ENCODE measurements at regions not wholly inside any gene's neighbourhood (a gene's known extent, or its start where the extent isn't known, plus 50 kb on each side); places are given as distances from the start of the nearest gene placed in this dataset.
"Not testable (repeated sequence)": the region's sequence is repeated elsewhere in the genome, so short reads cannot be mapped to it uniquely, and the experiment has no call there.

DNA sequence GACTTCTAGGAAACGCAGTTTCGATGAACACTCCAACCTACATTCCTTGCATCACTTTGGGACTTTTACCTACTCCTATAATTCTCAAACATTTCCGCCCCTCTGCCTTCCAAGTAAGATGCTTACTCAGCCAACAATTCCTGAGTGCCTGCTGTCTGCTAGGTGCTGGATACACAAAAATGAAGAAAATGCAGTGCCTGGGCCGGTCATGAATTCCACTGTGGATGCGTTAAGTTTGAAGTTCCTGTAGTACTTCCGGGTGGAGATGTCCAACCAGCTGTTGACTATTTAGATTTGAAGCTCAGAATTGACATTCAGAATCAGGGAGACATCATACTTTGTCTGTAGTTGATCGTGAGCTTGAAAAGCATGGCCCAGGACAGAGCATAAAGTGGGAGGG is 89.2 kb downstream of the LYZL1 start:
- TF ChIP-seq, protein P1, sequence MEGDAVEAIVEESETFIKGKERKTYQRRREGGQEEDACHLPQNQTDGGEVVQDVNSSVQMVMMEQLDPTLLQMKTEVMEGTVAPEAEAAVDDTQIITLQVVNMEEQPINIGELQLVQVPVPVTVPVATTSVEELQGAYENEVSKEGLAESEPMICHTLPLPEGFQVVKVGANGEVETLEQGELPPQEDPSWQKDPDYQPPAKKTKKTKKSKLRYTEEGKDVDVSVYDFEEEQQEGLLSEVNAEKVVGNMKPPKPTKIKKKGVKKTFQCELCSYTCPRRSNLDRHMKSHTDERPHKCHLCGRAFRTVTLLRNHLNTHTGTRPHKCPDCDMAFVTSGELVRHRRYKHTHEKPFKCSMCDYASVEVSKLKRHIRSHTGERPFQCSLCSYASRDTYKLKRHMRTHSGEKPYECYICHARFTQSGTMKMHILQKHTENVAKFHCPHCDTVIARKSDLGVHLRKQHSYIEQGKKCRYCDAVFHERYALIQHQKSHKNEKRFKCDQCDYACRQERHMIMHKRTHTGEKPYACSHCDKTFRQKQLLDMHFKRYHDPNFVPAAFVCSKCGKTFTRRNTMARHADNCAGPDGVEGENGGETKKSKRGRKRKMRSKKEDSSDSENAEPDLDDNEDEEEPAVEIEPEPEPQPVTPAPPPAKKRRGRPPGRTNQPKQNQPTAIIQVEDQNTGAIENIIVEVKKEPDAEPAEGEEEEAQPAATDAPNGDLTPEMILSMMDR (IDR thresholded peaks at IDR 0.05; ENCODE audit: insufficient read depth, low read depth, low read length, missing control alignments), result no peak
- H3K4me3 ChIP-seq (ENCODE audit: low read length), result no peak overlapping the region
- DNase-seq (ENCODE audit: low read depth), result no peak

DNA sequence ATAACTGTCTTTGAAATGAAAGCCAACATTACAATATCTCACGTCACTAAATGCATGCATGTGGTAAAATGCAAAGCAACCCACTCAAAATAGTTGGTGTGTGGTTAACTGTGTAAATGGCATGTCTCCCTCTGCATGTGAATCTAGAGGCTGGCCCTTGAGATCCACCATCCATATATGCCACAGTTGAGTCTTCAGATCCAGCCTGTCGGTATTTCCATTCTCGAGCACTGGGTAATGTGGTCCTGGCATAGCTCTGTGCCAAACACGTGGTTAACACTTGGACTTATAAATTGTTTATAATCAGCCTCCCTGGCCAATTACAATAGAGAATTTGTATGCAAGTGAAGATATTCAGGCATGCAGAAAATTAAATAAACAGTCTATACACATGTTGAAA is 90.3 kb downstream of the LYZL1 start:
- TF ChIP-seq, protein P1 (IDR thresholded peaks at IDR 0.05; ENCODE audit: insufficient read depth, low read depth, low read length, missing control alignments), result no peak
- H3K4me3 ChIP-seq (ENCODE audit: low read length), result no peak overlapping the region
- DNase-seq (ENCODE audit: low read depth), result no peak

DNA sequence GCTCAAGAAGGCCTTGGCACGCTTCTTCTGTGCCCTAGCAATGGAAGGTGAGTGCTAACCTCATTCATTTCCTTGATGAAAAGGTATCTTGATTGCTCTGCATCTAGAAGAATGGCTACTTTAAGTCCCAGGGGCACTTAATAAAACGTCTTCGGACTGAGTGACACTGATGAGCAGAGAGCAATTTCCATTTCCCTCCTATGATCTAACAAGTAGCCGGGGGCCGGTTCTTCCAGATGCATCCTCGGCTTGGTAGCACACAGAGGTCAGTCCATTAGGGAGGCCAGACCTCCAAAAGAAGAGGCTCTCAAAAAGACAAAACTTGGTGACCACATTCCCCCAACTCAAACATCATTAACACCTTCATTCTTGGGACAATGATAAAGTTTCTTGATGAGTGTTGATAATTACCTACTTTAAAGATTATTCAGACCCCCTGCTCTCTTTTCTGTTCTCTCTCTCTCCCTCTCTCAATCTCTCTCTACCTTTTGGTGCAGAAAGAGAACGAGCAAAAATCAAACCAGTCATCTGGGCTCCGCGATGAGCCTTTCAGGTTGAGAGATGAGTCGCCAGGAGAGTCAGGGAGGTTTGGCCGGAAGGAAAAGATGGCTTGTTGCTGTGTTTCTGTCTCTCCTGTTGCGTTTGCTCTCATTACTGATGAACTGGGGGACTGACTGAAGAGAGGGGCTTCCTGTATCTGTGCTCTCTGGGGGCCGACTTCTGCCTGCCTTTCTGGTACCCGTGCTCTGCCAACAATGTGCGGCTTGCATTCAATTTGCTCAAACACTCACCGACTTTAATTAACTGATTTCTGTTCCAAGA is 91.1 kb downstream of the LYZL1 start:
- H3K4me3 ChIP-seq (ENCODE audit: low read length); DNase-seq (ENCODE audit: low read depth): not testable (repeated sequence)

DNA sequence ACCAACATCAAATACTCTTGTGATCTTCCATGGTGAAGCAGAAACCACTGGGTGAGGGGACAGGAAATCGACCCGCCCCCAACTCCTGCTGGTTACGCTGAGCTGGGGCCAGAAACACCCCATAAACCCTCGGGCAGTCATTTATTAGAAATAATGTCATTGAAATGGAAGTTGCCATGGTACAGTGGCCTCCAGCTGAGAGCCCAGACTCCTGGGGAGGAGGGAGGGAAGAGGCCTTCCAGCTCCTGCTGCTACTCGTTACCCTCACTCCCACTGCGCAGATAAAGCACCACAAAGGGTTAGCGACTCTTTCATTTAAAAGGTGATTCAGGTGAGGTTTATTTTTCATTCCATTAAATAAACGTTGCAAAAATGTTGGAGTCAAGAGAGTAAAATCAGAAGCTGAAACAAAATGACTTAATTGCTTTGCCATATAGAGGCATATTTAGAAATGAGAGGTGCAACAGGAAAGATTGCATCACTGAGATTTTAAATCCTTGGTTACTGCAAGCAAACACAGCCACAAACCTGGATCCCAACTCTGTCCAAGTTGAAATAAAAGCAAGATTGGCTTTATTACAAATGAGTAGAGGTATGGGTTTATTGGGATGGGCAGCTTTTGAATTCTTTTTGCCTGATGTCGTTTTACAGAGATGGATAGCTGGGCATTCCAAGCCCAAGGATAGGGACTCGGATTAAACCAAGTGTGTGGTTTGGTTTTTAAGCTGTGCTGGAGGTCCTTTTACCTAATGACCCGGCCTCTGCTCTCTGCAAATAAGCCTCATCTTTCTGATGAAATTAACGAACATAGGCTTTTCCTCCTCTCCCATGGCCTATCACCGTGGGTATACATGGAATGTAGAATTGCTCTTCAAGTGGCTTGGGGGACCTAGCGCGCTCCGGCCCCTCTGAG is 92.0 kb downstream of the LYZL1 start:
- not testable (repeated sequence) for DNase-seq (ENCODE audit: low read depth); H3K4me3 ChIP-seq (ENCODE audit: low read length)

DNA sequence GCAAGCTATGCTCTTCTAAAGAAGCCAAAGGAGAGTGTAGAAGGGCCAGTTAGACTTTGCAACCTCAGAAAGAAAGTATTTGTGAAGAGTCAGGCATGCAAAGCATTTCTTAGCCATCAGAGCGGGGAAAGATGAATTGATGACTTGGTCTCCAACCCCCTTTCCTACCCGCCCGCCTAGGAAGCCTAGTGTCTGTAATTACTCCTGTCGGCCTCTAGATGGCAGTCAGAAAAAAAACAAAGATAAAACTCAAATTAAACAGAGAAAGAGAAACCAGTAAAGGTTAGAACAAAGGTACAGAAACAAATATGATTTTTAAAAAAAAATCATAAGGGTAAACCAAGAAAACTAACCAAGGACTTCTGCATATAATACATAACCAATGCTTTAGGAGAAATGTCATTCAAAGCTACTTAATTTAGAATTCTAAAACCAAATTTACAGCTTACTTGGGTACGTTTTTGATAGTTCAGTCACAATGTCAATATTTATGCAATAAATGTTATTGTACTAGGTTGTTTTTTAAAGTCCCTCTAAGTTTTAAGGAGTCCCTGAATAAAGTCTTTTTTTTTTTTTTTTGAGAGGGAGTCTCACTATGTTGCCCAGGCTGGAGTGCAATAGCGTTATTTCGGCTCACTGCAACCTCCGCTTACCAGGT is 97.6 kb downstream of the LYZL1 start:
- TF ChIP-seq, protein P1 (IDR thresholded peaks at IDR 0.05; ENCODE audit: insufficient read depth, low read depth, low read length, missing control alignments), result peak; percentile 70
- peak; percentile 39 for DNase-seq (ENCODE audit: low read depth)
- no peak overlapping the region for H3K4me3 ChIP-seq (ENCODE audit: low read length)

DNA sequence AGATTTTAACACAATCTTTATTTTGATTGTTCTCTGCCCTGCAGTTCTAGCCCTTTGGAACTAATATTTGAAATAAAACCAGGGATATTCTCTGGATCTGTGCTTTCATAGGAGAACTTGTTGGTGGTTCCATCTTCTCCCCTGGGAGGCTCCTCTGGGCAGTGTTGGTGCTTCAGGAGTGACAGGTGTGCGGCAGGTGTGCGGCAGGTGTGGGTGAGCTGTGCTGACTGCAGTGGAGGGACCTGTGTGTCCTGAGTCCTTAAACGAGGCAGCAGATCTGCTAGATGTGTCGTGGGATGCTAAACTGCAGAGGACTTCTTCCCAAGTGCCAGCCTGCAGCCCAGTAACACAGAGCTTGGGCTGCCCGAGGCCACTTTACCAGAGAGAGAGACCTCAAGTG is 98.4 kb downstream of the LYZL1 start:
- no peak overlapping the region for H3K4me3 ChIP-seq (ENCODE audit: low read length)
- TF ChIP-seq, protein P1 (IDR thresholded peaks at IDR 0.05; ENCODE audit: insufficient read depth, low read depth, low read length, missing control alignments), result no peak
- DNase-seq (ENCODE audit: low read depth), result no peak

DNA sequence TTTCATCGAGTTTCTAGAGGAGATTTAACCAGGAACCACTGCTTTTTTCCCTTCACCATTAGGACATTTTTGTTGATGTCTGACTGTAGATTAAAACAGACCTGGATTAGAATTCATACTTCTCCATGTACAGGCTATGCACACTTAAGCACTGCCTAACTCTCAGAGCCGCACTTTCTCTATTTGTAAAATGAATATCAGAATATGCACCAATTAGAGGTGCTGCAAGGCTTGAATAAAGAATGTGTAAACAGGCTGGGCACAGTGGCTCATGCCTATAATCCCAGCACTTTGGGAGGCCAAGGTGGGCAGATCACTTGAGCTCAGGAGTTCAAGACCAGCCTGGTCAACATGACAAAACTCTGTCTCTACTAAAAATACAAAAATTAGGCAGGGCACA is 99.2 kb downstream of the LYZL1 start:
- not testable (repeated sequence) for H3K4me3 ChIP-seq (ENCODE audit: low read length); DNase-seq (ENCODE audit: low read depth)

DNA sequence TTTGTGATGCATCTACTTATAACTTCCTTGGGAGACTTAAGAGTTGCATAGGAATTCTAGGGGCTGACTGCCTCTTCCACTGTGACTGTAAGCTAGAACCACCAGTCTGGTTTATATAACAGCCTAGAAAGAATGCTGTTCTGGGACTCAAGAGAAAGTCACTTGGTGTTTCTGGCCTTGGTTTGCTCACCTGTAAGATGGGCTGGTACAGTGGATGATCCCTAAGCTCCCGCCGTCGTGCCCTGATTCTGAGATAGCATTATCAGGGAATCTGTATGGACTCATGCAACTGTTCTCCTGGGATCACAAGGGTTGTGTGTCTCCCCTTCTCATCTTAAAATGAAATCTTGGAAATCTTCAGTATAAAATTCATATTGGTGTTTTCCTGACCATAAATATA is 100.6 kb downstream of the LYZL1 start:
- TF ChIP-seq, protein P1 (IDR thresholded peaks at IDR 0.05; ENCODE audit: insufficient read depth, low read depth, low read length, missing control alignments), result no peak
- H3K4me3 ChIP-seq (ENCODE audit: low read length), result no peak overlapping the region
- DNase-seq (ENCODE audit: low read depth), result no peak

All from epithelial cell of esophagus (primary cell).